GM18951 (cell line): ENCODE measurements at regions not wholly inside any gene's neighbourhood (a gene's known extent, or its start where the extent isn't known, plus 50 kb on each side); places are given as distances from the start of the nearest gene placed in this dataset.

Source experiments
- POLR2A ChIP-seq: IDR thresholded peaks from 4 replicates; pipeline ENCODE4 v1.6.1; 2011; ENCODE audit warnings: mild to moderate bottlenecking; ENCODE audit not compliant: insufficient read length, insufficient read depth; ENCODE audit errors: extremely low read depth
- in situ Hi-C: fragments of 300-500 bp; cut with MboI; formaldehyde crosslinking; loops from one replicate; pipeline ENCODE4 v1.12.0; 2022; ENCODE audit warnings: low sequenced_read_pairs, mixed read lengths, inconsistent platforms; ENCODE audit not compliant: unreplicated experiment

GRCh38 chr4:134282680-134283079 lies 81.1 kb upstream of the PABPC4L start:
- no peak for TF ChIP-seq POLR2A
- in situ Hi-C loops, result no loop called here

- TF ChIP-seq POLR2A, result no peak
- in situ Hi-C loops, result no loop called here
Measured at GRCh38 chr4:134278675-134279074, 77.1 kb upstream of the PABPC4L start.

GRCh38 chr4:134276476-134276875 lies 74.9 kb upstream of the PABPC4L start:
- no peak for TF ChIP-seq POLR2A
- in situ Hi-C loops, result no loop called here

- in situ Hi-C loops, result no loop called here
- no peak for TF ChIP-seq POLR2A
Measured at GRCh38 chr4:134260126-134260525, 58.5 kb upstream of the PABPC4L start.
